Fibroblast of villous mesenchyme (primary cell): ENCODE measurements at regions not wholly inside any gene's neighbourhood (a gene's known extent, or its start where the extent isn't known, plus 50 kb on each side); places are given as distances from the start of the nearest gene placed in this dataset.

Experiments used
- DNase-seq: peaks from one replicate; pipeline ENCODE4 v3.0.0-alpha.2; 2010; ENCODE audit warnings: low read depth
- H3K4me3 ChIP-seq: 2 replicates; pipeline ENCODE4 v1.5.1; 2011; ENCODE audit warnings: low read depth, mild to moderate bottlenecking, low read length
- CTCF ChIP-seq: IDR thresholded peaks from 2 replicates; pipeline ENCODE4 v1.5.1; 2012; ENCODE audit warnings: low read depth, mild to moderate bottlenecking, low read length; ENCODE audit not compliant: insufficient read depth

- no peak for TF ChIP-seq CTCF
- no peak for DNase-seq
- H3K4me3 ChIP-seq = no peak overlapping the region
Measured at GRCh38 chr5:164098531-164098930, 593.1 kb downstream of the MAT2B start.

- no peak for DNase-seq
- H3K4me3 ChIP-seq = no peak overlapping the region
- TF ChIP-seq CTCF = no peak
Measured at GRCh38 chr5:164098979-164099378, 593.6 kb downstream of the MAT2B start.

GRCh38 chr5:164115420-164115819, 610.0 kb downstream of the MAT2B start:
- TF ChIP-seq CTCF = no peak

GRCh38 chr5:164119806-164120447, 614.5 kb downstream of the MAT2B start:
- DNase-seq = peak; percentile 30
- TF ChIP-seq CTCF = no peak
- no peak overlapping the region for H3K4me3 ChIP-seq

More at GRCh38 chr5:164115420-164115819, 610.0 kb downstream of the MAT2B start:
- no peak overlapping the region for H3K4me3 ChIP-seq
- no peak for DNase-seq

- no peak overlapping the region for H3K4me3 ChIP-seq
- no peak for TF ChIP-seq CTCF
- DNase-seq = no peak
Measured at GRCh38 chr5:164127527-164127926, 622.1 kb downstream of the MAT2B start.

GRCh38 chr5:164132358-164132757, 626.9 kb downstream of the MAT2B start:
- H3K4me3 ChIP-seq = no peak overlapping the region
- no peak for DNase-seq
- TF ChIP-seq CTCF = no peak

- no peak overlapping the region for H3K4me3 ChIP-seq
- DNase-seq = no peak
- TF ChIP-seq CTCF = no peak
Measured at GRCh38 chr5:164137095-164137494, 631.7 kb downstream of the MAT2B start.
